ENCODE measurements at regions not wholly inside any gene's neighbourhood (a gene's known extent, or its start where the extent isn't known, plus 50 kb on each side); places are given as distances from the start of the nearest gene placed in this dataset.

DNA sequence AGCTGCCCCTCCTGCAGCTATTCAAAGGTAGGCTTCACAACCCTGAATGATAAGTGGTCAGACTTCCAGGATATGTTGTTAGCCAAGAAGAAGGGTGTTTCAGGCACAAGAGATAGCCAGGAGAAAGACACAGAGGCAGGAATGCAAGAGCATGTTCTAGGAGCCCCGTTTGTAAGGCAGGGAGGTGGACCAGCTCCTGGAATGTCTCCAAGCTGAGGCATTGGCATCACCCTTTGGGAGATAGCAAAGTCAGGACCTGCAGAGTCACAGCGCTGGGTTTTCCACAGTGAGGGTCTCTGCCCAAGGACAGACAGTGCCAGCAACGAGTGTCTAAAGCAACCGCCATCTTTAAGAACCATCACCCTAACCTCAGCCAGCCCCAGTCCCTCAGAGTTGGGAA, 484.5 kb upstream of the ZMIZ1 start:
- TF ChIP-seq, protein P1, sequence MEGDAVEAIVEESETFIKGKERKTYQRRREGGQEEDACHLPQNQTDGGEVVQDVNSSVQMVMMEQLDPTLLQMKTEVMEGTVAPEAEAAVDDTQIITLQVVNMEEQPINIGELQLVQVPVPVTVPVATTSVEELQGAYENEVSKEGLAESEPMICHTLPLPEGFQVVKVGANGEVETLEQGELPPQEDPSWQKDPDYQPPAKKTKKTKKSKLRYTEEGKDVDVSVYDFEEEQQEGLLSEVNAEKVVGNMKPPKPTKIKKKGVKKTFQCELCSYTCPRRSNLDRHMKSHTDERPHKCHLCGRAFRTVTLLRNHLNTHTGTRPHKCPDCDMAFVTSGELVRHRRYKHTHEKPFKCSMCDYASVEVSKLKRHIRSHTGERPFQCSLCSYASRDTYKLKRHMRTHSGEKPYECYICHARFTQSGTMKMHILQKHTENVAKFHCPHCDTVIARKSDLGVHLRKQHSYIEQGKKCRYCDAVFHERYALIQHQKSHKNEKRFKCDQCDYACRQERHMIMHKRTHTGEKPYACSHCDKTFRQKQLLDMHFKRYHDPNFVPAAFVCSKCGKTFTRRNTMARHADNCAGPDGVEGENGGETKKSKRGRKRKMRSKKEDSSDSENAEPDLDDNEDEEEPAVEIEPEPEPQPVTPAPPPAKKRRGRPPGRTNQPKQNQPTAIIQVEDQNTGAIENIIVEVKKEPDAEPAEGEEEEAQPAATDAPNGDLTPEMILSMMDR (IDR thresholded peaks at IDR 0.05; ENCODE audit: low read depth, low read length): no peak
- ChIA-PET CTCF (no interaction called here), POLR2A (no interaction called here)
- no peak overlapping the region for H3K27ac ChIP-seq (ENCODE audit: low read depth, low read length)
- H3K9me3 ChIP-seq (ENCODE audit: control insufficient read depth, insufficient read depth, low read length): no peaks in the 10 kb centered on the region
- H3K4me3 ChIP-seq (ENCODE audit: low read depth, low read length): no peak overlapping the region
- no peaks in the 10 kb centered on the region for H3K27me3 ChIP-seq (ENCODE audit: control insufficient read depth, insufficient read depth, low read length)
- no peak for DNase-seq (ENCODE audit: low read depth, low spot score)

DNA sequence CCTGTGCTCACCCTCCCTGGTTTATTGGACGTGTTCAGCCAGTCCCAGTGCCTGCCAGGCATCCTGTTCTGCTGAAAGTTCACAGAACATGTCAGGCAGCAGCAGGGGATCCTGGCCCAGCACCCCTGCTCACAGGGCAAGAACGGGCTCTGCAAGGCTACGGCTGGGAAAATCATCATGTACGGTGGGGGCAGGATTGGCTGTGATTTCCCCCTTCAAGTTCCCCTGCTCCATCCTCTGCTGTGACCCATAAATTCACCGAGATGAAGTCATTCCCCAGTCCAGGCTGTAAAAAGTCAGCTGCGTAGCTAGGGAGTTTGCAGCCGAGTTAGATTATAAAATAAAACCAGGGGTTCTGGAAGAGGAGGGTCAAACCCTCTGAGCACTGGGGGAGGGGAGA, 484.1 kb upstream of the ZMIZ1 start:
- ChIA-PET POLR2A (no interaction called here), CTCF (no interaction called here)
- H3K4me3 ChIP-seq (ENCODE audit: low read depth, low read length): no peak overlapping the region
- no peaks in the 10 kb centered on the region for H3K27me3 ChIP-seq (ENCODE audit: control insufficient read depth, insufficient read depth, low read length)
- no peak overlapping the region for H3K27ac ChIP-seq (ENCODE audit: low read depth, low read length)
- TF ChIP-seq, protein P1 (IDR thresholded peaks at IDR 0.05; ENCODE audit: low read depth, low read length): no peak
- H3K9me3 ChIP-seq (ENCODE audit: control insufficient read depth, insufficient read depth, low read length): no peaks in the 10 kb centered on the region
- DNase-seq (ENCODE audit: low read depth, low spot score): no peak

DNA sequence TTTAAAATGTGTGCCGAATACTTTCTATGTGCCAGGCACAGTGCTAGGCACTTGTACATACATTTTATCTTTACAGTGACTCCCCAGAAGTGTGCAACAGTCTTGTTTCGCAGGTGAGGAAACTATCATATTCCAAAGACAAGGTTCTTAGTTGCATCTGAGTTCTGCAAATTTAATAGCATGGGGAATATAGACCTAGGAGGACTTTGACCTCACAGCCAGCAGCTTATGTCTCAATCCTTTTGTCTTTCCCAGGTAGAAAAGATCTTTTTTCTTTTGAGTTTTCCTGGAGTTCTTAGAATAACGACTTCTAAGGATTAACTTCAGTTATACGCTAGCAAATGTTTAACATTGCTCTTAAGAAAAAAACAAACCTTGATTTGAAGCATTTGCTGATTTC, 482.8 kb upstream of the ZMIZ1 start:
- Histone ChIP-seq H3K27me3 (ENCODE audit: control insufficient read depth, insufficient read depth, low read length) (no peaks in the 10 kb centered on the region), H3K27ac (ENCODE audit: low read depth, low read length) (no peak overlapping the region), H3K9me3 (ENCODE audit: control insufficient read depth, insufficient read depth, low read length) (no peaks in the 10 kb centered on the region), H3K4me3 (ENCODE audit: low read depth, low read length) (no peak overlapping the region)
- CTCF ChIA-PET: no interaction called here
- DNase-seq (ENCODE audit: low read depth, low spot score): no peak
- POLR2A ChIA-PET: no interaction called here
- TF ChIP-seq, protein P1 (IDR thresholded peaks at IDR 0.05; ENCODE audit: low read depth, low read length): no peak

DNA sequence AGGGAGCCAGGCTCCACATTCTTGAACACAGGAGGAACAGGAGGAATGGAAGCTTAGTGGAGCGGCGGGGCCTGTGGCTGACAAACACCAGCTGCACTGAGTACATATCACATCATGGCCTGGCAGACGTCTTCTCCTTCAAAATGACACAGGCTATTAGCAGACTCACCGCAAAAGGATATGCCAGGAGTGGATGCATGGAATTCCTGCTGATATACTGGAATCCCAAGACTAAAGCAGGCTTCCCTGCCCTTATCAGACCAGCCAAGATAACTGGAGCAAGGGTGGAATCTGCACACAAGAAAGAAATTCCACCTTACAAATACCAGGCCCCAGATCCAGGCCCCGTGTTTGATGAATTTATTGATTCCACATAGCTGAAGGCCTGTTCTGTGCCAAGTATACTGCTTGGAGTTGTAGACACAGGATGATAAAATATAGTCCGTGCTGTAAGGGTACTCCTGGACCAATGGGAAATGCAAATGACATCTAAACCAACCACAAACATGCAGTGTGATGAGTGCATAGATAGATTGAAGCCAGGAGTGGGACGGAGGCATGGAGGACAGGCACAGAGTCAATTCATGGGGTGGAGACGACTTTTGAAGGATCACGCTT, 480.5 kb upstream of the ZMIZ1 start:
- Histone ChIP-seq H3K27me3 (ENCODE audit: control insufficient read depth, insufficient read depth, low read length) (peaks cover 5% of the 10 kb centered on the region), H3K27ac (ENCODE audit: low read depth, low read length) (no peak overlapping the region), H3K4me3 (ENCODE audit: low read depth, low read length) (no peak overlapping the region), H3K9me3 (ENCODE audit: control insufficient read depth, insufficient read depth, low read length) (no peaks in the 10 kb centered on the region)
- POLR2A ChIA-PET: interaction anchor here (0.7 kb wide), 1 partner anchor 36 kb away, joined by 3 read pairs; no protein-coding TSS in a partner anchor
- CTCF ChIA-PET: interaction anchor here (1.3 to 1.7 kb wide), 2 partner anchors 69 to 541 kb away, joined by 6 read pairs; no protein-coding TSS in a partner anchor
- peak; percentile 80 for DNase-seq (ENCODE audit: low read depth, low spot score)
- TF ChIP-seq, protein P1 (IDR thresholded peaks at IDR 0.05; ENCODE audit: low read depth, low read length): no peak

DNA sequence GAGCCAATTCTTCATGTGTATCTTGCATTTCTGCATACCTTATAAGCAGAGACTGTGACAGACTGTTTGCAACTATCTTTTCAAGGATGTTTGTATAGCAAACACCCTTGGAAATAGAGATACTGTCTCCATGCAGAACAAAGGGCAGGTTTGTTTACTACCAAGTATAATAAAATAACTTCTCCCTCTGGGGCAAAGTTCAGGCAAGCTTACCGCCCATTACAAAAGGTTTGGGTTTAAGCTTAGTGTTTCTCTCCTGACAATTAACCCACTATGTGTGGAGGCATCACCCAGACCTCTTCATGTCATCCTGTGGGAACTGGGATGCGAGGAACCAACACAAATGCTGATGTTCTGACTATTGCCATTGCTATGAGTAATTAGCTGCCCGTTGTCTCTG, 479.1 kb upstream of the ZMIZ1 start:
- Histone ChIP-seq H3K27me3 (ENCODE audit: control insufficient read depth, insufficient read depth, low read length) (peaks cover 10% of the 10 kb centered on the region), H3K4me3 (ENCODE audit: low read depth, low read length) (no peak overlapping the region), H3K27ac (ENCODE audit: low read depth, low read length) (no peak overlapping the region), H3K9me3 (ENCODE audit: control insufficient read depth, insufficient read depth, low read length) (no peaks in the 10 kb centered on the region)
- POLR2A ChIA-PET: no interaction called here
- CTCF ChIA-PET: interaction anchor here (0.5 kb wide), 1 partner anchor 478 kb away, joined by 3 read pairs; no protein-coding TSS in a partner anchor
- DNase-seq (ENCODE audit: low read depth, low spot score): no peak
- TF ChIP-seq, protein P1 (IDR thresholded peaks at IDR 0.05; ENCODE audit: low read depth, low read length): no peak
